ENCODE measurements at regions not wholly inside any gene's neighbourhood (a gene's known extent, or its start where the extent isn't known, plus 50 kb on each side); places are given as distances from the start of the nearest gene placed in this dataset.

DNA sequence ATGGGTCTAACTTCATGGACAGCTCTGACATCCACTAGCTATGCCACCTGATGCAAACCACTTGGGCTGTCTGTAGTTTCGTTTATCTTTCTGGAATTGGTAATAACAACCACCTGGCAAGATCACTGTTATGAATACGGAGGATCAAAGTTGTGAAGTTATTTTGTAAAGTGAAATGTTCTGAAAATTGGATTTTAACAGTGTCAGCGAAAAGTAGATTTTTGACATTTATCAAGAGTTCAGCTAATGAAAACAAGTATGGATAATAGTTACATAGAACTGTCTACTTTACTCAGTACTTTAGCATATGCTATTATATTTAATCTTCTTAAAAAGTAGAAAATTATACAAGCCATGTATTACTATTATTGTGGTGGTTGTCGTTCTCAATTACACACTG lies 813.8 kb downstream of the RNF144A start:
- TF ChIP-seq ZNF274 (IDR thresholded peaks at IDR 0.05; ENCODE audit: low read depth, low read length) (no peak), YY1 (IDR thresholded peaks at IDR 0.05; ENCODE audit: insufficient read depth, insufficient read length) (no peak), SUZ12 (IDR thresholded peaks at IDR 0.05; ENCODE audit: extremely low read depth, insufficient read depth, insufficient read length) (no peak)

Measured in NT2/D1 (cell line).